ENCODE measurements at regions not wholly inside any gene's neighbourhood (a gene's known extent, or its start where the extent isn't known, plus 50 kb on each side); places are given as distances from the start of the nearest gene placed in this dataset.
"Not testable (repeated sequence)": the region's sequence is repeated elsewhere in the genome, so short reads cannot be mapped to it uniquely, and the experiment has no call there.

DNA sequence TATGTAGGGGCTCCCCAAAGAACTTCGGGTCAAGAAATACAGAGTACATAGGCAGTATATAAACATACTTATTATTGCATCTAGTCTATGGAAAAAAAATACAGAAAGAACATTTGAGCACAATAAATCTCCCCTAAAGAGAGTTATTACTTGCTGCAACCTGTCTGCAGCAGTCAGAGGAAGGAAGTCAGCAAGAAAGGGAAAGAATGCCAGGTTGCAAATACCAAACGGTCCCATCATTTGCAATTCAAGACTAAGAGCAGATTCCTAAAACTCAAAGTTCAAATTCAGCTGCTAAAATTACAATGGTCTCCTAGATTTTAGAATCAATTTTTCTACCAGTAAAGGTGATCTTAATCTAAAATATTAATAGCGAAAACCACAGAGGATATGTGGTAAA lies 236.2 kb upstream of the NUDT6 start:
- no peak for DNase-seq (ENCODE audit: low read depth)

DNA sequence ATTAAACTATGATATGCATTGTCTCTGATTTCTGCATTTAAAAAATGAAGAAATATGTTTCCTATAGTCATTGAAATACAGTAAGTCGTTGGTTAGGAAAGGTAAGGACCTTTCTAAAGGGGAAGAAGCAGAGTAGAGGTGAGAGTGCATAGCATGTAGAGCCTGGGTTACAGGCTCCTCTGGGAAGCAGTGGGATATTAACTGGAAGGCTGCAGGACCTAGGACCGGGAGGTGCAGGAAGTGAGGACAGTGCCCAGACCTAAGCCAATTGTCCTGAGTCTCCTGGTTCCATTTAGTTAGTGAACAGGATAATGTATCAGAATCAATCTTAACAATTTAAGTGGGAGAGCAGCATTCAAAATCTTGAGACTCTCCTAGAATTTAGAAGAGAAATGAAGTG lies 237.1 kb upstream of the NUDT6 start:
- no peak for DNase-seq (ENCODE audit: low read depth)

DNA sequence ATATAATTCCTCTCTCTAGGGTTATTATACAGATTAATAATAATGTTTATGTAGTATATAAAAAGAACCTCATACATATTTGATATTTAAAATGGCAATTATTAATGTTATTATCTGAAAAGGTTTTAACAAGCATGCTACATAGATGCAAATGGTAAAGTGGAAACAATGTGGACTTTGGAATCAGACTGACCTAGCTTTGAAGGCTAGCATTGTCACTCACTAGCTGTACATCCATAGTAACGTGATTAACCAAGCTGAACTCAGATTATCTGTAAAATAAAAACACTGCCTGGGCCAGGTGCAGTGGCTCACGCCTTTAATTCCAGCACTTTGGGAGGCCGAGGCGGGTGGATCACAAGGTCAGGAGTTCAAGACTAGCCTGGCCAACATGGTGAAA lies 233.7 kb upstream of the SPRY1 start:
- DNase-seq (ENCODE audit: low read depth) = no peak

DNA sequence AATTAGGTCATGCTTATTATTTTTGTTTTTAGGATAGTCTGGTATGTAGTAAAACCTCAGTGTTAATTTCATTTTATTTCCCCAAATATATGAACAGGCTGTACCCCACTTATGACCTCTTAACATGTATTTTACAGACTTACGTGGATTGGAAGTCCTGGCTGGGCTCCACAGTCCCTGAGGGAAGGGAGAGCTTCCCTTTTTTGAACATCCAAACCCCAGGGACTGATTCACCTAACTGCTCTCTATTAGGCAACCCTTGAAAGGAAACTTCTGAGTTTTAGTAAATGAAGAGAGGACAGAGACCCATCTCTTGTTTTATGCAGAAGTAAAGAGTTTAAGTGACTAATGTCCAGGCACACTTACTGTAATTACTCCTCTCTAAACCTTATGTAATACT lies 233.1 kb upstream of the SPRY1 start:
- DNase-seq (ENCODE audit: low read depth) = peak; percentile 13

DNA sequence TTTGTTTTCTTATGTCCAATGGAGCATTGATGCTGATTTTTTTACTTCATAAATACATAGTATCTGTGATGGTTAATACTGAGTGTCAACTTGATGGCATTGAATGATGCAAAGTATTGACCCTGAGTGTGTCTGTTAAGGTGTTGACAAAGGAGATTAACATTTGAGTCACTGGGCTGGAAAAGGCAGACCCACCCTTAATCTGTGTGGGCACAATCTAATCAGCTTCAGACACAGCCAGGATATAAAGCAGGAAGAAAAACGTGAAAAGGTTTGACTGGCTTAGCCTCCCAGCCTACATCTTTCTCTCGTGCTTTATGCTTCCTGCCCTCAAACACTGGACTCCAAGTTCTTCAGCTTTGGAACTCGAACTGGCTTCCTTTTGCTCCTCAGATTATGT lies 230.6 kb upstream of the SPRY1 start:
- no peak for DNase-seq (ENCODE audit: low read depth)

DNA sequence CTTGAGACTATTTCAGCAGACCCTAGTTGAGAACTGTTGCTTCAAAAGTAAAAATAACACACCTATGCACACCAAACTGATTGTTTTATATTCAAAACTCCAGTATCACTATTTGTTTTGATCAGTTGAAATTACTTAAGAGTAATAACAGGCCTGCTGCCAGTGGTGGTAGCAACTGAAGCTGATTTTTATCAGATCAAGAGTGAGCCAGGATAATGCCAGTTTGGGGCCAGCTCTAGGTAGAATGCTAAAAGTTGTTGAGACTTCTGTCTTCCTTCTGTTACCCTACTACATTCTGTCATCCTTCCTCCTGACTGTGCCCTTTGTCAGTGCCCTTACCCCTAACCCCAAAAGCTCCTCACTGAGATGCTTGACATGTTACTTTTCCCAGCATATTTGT lies 228.7 kb upstream of the SPRY1 start:
- no peak for DNase-seq (ENCODE audit: low read depth)

DNA sequence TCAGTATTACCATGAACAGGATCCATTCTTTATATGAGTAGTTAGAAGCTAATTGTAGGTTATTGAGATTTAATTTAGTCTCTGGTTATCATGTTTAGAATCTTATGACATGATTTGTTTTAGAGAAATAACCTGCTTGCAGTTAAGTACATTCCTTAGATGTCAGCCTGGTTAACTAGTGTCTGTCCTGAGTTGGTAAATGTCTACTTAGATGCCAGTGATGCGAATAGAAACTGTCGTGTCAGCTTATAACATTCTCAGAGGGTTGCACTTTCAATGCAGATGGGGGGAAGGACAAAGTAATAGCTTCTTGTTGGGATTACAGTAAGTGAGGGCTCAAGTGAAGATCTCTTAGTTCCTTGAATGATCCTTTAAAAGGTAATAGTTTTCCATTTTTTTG lies 227.8 kb upstream of the SPRY1 start:
- DNase-seq (ENCODE audit: low read depth) = peak; percentile 48

DNA sequence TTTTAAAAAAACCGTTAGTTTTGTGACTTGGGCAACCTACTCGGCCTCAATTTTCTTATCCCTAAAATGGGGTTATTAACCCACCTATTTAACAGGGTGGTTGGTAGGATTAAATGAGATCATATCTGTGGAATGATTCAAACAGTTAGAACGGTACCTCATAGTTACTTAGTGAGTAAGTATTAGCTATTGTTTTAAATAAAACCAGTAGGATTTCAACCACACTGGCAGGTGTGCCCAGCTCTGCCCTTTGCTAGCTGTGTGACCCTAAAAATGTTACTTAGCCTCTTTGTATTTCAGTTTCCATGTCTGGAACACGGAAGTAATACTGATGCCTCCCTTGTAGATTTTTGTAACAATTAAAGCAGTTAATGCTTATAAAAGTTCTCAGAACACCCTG lies 225.8 kb upstream of the SPRY1 start:
- DNase-seq (ENCODE audit: low read depth) = no peak

DNA sequence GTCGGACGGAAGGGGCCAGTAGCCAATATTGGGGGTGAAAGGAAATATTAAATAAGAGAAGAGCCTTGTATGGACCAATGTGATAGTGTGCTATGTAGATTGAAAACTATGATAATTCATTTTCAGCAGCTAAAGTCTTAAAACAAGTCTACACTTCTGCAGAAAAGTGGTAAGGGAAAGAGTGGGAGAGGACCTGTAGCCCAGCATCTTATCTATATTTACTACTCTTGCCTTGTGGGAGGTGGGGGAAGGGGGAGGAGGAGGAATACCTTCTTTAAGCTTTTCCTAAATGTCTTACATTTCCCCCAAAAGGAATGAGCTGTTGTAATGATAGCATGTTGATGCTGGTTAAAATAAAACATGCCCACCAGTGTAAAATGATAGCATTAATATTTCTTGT lies 220.0 kb upstream of the SPRY1 start:
- DNase-seq (ENCODE audit: low read depth) = no peak

DNA sequence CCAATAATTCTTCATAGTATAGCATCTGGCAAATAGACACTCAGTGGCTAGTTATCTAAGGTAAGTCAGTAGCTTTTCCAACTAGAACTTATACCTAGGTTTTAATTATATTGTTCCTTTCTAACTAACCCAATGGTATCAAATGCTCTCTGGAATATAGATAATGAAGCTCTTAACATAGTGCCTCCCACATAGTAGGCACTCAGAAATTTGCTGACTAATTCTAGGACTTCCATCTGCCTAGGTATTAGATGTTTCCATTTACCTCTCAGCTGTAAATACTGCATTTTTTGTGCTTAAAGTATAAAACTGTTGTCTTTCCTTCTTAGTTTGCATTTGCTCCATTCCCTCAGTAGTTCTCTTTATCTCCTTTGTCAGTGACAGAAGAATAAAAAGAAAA lies 214.3 kb upstream of the SPRY1 start:
- no peak for DNase-seq (ENCODE audit: low read depth)

DNA sequence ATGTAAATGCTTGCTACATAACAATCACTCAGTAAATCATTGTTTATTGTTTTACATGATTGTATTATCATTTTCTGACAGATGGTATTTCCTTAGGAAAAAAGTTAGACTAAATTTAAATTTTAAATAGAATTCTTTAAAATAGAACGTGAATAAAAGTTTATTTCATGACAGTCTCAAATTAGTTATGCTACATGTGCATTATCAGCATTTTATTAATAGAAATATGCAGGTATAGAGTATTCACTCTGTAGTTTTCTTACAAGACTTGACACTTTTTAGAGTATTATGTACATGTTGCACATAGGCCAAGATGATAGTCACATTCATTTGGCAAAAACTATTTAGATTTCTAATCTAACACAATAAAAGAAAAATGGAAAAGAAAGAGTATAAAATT lies 213.3 kb upstream of the SPRY1 start:
- DNase-seq (ENCODE audit: low read depth) = no peak

DNA sequence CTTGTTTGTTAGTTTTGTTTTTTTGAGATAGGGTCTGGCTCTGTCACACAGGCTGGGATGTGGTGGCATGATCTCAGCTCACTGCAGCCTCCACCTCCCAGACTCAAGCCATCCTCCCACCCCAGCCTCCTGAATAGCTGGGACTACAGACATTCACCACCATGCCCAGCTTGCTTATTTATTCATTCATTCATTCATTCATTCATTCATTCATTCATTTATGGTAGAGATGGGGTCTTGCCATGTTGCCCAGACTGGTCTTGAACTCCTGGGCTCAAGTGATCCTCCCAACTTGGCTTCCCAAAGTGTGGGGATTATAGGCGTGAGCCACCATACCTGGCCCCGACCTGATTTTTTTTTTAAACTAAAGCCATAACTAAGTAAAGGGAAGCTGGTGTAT lies 212.8 kb upstream of the SPRY1 start:
- not testable (repeated sequence) for DNase-seq (ENCODE audit: low read depth)

DNA sequence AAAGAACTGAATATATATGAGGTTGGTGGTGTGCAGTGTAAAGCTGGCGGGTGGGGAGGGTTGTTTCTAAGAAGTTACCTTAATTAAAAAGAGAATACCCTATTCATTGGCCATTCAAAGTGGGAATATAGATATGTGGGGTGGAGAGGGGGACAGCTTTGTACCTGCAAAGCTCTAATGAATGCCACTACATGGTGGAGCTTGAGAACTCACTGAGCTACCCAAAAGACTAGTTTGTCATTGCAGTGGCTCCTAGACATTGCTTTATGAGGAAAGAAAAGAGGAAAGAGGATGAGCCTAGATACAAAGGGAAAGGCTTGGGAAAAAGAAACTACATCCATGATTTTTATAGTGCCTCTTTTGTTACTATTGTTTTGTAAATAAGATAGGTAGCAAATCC lies 209.9 kb upstream of the SPRY1 start:
- no peak for DNase-seq (ENCODE audit: low read depth)

DNA sequence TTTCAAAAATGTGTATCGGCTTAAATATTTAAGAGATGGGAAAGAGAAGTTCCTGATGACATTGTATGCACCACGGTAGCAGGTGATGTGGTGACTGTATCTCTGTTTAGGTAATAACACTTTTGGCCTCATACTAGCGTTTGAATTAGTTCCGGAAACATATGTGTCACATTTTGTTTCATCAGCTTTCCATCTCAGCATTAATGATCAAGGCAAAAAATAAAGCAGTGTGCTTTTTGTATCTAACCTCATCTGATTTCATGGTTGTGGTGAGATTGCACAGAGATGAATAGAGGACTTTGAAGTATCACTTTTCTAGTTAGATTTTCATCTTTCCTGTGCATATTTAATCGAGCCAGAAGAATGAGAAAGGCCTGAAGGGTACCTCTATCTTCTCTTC lies 206.4 kb upstream of the SPRY1 start:
- no peak for DNase-seq (ENCODE audit: low read depth)

DNA sequence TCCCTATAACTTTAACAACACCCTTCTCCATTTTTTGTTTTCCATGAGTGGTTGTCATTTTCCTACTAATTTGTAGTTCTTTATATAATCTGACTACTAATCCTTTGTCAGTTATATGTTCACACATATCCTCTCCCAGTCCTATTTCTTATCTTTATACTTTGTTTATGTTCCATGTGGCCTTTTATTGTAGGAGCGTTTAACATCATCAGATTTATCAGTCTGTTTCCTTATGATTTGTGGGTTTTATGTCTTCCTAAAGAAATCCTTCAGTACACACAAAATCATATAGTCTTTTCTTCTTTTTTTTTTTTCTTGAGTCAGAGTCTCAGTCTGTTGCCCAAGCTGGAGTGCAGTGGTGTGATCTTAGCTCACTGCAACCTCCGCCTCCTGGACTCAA lies 204.9 kb upstream of the SPRY1 start:
- DNase-seq (ENCODE audit: low read depth) = no peak

DNA sequence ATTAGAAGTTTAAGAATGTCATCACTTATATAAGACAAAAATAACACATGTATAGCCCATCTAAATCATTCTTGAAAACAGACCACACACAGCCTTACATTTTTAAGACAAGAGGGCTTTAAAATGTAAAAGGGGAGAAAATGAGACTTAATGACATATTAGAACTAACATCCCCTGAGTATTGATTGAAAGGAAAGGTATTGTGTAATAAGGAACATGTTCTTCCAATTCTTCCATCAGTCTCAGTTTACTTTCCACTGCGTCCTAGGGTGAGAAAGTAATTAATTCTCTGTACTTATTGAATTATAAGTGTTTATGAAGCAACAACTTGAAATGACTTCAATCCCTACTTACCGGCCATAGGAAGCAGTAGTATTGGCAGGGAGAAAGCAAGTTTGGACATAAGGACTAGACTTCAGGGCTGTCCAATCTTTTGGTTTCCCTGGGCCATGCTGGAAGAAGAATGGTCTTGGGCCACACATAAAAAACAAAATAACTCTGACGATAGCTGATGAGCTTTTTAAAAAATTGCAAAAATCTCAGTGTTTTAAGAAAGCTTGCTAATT lies 202.7 kb upstream of the SPRY1 start:
- no peak for DNase-seq (ENCODE audit: low read depth)

DNA sequence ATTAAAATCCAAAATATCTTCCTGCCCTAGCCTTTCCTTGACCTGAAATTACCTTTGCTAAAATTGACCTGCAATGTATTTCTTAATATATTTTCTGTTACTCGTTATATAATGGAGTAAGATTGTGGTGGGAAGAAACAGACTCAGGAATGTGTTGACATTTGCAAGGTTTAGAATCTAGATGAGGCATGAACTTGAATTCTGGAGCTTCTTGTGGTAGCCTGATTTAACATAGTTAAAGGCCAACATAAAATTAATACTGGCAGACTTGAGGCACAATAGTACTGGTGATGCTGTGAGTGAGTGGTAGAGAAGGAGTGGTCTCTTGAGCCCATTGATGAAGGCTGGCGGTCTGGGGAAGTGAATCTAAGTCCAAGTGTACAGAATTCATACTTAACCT lies 197.9 kb upstream of the SPRY1 start:
- DNase-seq (ENCODE audit: low read depth) = peak; percentile 62

DNA sequence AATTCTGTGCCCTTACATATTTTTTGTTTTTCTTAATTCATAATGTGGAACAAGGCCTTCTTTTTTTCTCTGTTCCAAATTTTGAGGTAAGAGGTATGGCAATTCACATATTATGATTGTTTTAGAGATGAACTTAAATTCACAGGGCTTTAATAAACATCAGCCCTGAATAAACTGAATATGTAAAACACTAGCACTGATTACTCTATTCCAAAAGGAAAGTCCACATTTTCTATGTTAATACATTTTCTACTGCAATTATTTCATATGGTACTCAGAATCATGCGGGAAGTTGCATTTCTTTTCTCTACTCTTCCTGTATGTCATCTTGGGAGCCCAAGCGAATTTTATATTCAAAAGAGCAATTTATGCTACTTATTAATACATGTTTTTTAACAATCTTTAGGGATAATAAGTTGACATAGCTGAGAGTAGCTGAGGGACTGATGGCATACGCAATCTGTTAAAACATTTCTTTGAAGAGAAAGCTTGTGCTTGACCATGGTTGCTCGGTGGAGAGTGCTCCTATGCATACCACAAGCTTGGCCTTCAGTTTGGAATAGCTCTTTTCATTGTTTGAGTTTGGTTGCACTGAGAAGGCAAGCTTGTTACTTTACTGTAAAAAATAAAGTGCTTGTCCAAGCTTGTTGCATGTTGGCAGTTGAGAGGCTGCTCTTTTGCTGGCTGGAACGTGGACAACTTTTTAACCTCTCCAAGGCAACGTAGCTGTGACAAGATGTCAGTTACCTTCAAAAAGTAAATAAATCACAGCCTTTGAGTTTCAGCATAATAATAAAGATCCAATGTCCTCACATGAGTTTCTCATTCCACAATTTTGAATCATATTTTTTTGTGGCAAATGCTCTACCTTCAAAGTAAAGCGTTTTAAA lies 196.3 kb upstream of the SPRY1 start:
- no peak for DNase-seq (ENCODE audit: low read depth)

DNA sequence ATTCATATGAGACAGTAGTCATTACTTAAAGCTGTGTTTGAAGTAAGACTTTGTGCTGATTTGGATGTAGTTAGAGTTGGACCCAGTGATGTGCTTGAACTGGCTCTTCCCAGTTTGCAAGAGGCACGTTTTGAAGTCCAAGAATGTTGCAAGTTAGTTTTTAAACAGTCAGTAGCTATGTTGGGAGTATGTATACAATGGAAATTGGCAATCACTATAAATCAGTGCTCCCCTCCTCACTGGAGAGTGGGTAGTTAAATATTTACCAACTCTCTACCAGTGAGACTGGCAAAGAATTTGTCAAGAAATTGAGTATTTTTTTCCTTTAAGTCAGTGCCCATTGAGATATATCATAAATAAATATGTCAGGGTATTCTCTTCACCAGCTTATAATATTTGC lies 191.9 kb upstream of the SPRY1 start:
- no peak for DNase-seq (ENCODE audit: low read depth)

DNA sequence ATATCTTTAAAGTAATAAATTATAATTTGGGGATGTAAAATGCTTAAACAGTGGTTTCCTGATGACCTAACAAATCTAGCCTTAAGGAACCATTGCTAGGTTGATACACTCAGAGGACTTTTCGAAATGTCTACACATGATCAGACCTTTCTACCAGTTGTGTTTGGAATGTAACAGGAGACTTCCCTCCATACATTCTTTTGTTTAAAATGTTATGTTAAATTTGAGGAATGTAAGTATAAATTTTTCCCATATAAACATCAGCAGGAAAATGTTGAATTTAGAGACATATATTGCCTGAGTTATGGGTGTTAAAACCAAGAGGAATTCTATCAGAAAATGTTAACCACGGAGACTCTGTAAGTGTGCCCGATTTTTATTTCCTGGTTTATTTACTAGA lies 190.6 kb upstream of the SPRY1 start:
- DNase-seq (ENCODE audit: low read depth) = no peak

DNA sequence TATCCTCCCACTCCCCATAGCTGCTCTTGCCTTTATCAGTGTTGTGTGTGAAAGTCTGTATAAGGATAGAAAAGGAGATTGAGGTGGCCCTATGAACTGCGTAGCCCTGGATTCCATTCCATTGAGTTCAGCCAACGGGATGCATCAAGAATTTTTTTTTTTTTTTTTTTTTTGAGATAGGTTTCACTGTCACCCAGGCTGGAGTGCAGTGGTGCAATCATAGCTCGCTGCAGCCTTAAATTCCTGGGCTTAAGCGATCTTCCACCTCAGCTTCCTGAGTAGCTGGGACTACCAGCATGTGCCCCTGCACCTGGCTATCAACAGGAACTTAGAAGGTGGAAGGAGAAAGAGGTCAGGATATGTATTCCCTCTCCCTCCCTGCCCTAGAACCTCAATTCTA lies 187.2 kb upstream of the SPRY1 start:
- no peak for DNase-seq (ENCODE audit: low read depth)

DNA sequence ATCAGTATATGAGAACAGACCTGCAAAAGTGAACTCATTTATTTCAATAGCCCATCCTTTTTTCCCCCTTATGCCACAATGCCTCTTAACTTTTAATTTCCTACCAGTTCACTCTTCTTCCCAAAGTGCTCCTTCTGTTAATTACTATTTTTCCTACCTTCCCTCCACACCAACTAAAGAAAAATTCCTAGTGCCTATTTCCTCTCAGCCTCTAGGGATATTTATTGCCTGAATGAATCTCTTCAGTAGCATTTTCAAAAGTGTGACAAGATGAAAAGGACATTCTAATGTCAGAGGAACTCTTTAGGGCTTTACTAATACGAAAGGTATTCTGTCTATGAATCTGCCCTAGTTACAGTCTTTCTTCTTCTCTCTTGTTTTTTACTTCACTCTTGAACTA lies 181.1 kb upstream of the SPRY1 start:
- DNase-seq (ENCODE audit: low read depth) = peak; percentile 46

DNA sequence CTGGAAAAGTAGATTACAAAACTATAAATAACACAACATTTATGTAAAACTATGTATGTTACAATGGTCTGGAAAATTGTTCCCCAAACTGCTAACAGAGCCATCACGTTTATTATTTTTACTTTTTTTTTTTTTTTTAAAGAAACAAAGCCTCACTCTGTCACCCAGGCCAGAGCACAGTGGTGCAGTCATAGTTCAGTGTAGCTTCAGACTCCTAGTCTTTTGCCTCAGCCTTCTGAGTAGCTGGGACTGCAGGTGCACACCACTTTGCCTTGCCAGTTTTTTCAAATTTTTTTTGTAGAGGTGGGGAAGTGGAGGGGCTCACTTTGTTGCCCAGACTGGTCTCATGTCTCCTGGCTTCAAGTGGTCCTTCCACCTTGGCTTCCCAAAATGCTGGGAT lies 180.1 kb upstream of the SPRY1 start:
- no peak for DNase-seq (ENCODE audit: low read depth)

DNA sequence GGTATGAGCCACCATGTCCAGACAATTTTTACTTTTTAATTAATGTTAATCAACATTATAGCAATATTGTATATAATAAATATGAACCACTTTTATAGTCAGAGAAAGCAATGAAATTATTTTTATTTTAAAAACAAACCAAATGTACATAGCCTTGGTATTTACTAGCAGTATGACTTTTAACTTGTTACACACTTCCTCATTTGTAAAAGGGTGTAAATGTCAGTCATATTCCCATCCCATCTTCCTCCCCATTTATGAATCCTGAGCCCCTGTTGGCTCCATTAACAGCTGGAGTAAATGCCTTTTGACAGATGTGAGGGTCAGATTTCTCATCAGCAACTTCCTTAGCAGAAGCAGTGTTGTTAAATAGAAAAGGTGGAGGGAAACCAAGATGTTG lies 179.6 kb upstream of the SPRY1 start:
- DNase-seq (ENCODE audit: low read depth) = no peak
